GM18526 (cell line): ENCODE measurements at regions not wholly inside any gene's neighbourhood (a gene's known extent, or its start where the extent isn't known, plus 50 kb on each side); places are given as distances from the start of the nearest gene placed in this dataset.

ENCODE experiments used
- POLR2A ChIP-seq: IDR thresholded peaks from 3 replicates; pipeline ENCODE4 v1.6.1; 2011; ENCODE audit not compliant: insufficient read length; ENCODE audit errors: extremely low read depth

GRCh38 chr2:118254116-118254515, 165.8 kb downstream of the INSIG2 start:
- no peak for TF ChIP-seq POLR2A

- TF ChIP-seq POLR2A = no peak
Observed at GRCh38 chr2:118251427-118251826, 163.2 kb downstream of the INSIG2 start.

- no peak for TF ChIP-seq POLR2A
Observed at GRCh38 chr2:118250463-118250862, 162.2 kb downstream of the INSIG2 start.

- no peak for TF ChIP-seq POLR2A
Observed at GRCh38 chr2:118250001-118250400, 161.7 kb downstream of the INSIG2 start.

- no peak for TF ChIP-seq POLR2A
Observed at GRCh38 chr2:118249531-118249930, 161.3 kb downstream of the INSIG2 start.

- no peak for TF ChIP-seq POLR2A
Observed at GRCh38 chr2:118246726-118247125, 158.5 kb downstream of the INSIG2 start.

- no peak for TF ChIP-seq POLR2A
Observed at GRCh38 chr2:118246079-118246478, 157.8 kb downstream of the INSIG2 start.

GRCh38 chr2:118244686-118245085, 156.4 kb downstream of the INSIG2 start:
- no peak for TF ChIP-seq POLR2A

- no peak for TF ChIP-seq POLR2A
Observed at GRCh38 chr2:118243031-118243430, 154.8 kb downstream of the INSIG2 start.

GRCh38 chr2:118242216-118242615, 153.9 kb downstream of the INSIG2 start:
- TF ChIP-seq POLR2A = no peak

- TF ChIP-seq POLR2A = no peak
Observed at GRCh38 chr2:118241128-118241527, 152.9 kb downstream of the INSIG2 start.

- no peak for TF ChIP-seq POLR2A
Observed at GRCh38 chr2:118240276-118240675, 152.0 kb downstream of the INSIG2 start.

- no peak for TF ChIP-seq POLR2A
Observed at GRCh38 chr2:118239284-118239683, 151.0 kb downstream of the INSIG2 start.

GRCh38 chr2:118237451-118237850, 149.2 kb downstream of the INSIG2 start:
- no peak for TF ChIP-seq POLR2A

GRCh38 chr2:118232796-118233195, 144.5 kb downstream of the INSIG2 start:
- no peak for TF ChIP-seq POLR2A

- TF ChIP-seq POLR2A = no peak
Observed at GRCh38 chr2:118232391-118232790, 144.1 kb downstream of the INSIG2 start.

GRCh38 chr2:118231759-118232158, 143.5 kb downstream of the INSIG2 start:
- no peak for TF ChIP-seq POLR2A
